PC-9 (cell line): ENCODE measurements at regions not wholly inside any gene's neighbourhood (a gene's known extent, or its start where the extent isn't known, plus 50 kb on each side); places are given as distances from the start of the nearest gene placed in this dataset.

Experiments used
- BruUV-seq: library from RNA; stranded (reverse); fragments of 400-500 nt; replicated peaks from 2 replicates; lab custom pipeline; 2021; lab: Mats Ljungman, UMichigan
- CTCF ChIA-PET: fragments of 300-600 bp; sonication (Branson Sonifier 250); formaldehyde crosslinking; loops from one replicate; lab custom pipeline; 2022; ENCODE audit warnings: antibody characterized with exemption; lab: Charles Lee
- POLR2A ChIA-PET: fragments of 300-600 bp; sonication (Branson Sonifier 250); formaldehyde crosslinking; loops from one replicate; lab custom pipeline; 2022; ENCODE audit warnings: antibody characterized with exemption; ENCODE audit not compliant: unreplicated experiment; lab: Charles Lee
- DNase-seq, 2 experiments: peaks; one replicate each; pipeline versions ENCODE4 v3.0.0 to v3.0.0-alpha.2; 2015 to 2022; ENCODE audit warnings: mixed read lengths in 1 of 2
- H2AFZ ChIP-seq: fragments of 200-600 bp; sonication (generic); 2 replicates; pipeline ENCODE4 v1.8.1; 2017; ENCODE audit warnings: antibody characterized with exemption
- H3F3A ChIP-seq: fragments of 200-600 bp; sonication (generic); 2 replicates; pipeline ENCODE4 v1.8.1; 2017; ENCODE audit warnings: antibody characterized with exemption, mild to moderate bottlenecking, low read depth; ENCODE audit not compliant: insufficient read depth
- H3K27ac ChIP-seq: fragments of 200-600 bp; sonication (generic); 2 replicates; pipeline ENCODE4 v1.6.1; 2016; ENCODE audit warnings: mixed run types
- H3K27me3 ChIP-seq: fragments of 200-600 bp; sonication (generic); 2 replicates; pipeline ENCODE4 v1.6.1; 2016; ENCODE audit warnings: low read depth, mixed run types; ENCODE audit not compliant: insufficient read depth
- H3K36me3 ChIP-seq: fragments of 200-600 bp; sonication (generic); 2 replicates; pipeline ENCODE4 v1.6.1; 2016; ENCODE audit warnings: low read depth, mixed run types
- H3K4me1 ChIP-seq: fragments of 200-600 bp; sonication (generic); replicated peaks from 2 replicates; pipeline ENCODE4 v1.6.1; 2016; ENCODE audit warnings: mixed run types; ENCODE audit not compliant: insufficient read depth
- H3K4me2 ChIP-seq: fragments of 200-600 bp; sonication (generic); 2 replicates; pipeline ENCODE4 v1.6.1; 2017; ENCODE audit warnings: mixed run types
- H3K4me3 ChIP-seq: fragments of 200-600 bp; sonication (generic); 2 replicates; pipeline ENCODE4 v1.6.1; 2016; ENCODE audit warnings: mixed run types
- H3K79me2 ChIP-seq: fragments of 200-600 bp; sonication (generic); 2 replicates; pipeline ENCODE4 v1.6.1; 2017; ENCODE audit warnings: low read depth, mixed run types
- H3K9me2 ChIP-seq: fragments of 200-600 bp; sonication (generic); 2 replicates; pipeline ENCODE4 v1.8.1; 2017; ENCODE audit warnings: mild to moderate bottlenecking; ENCODE audit not compliant: insufficient read depth
- H3K9me3 ChIP-seq: fragments of 200-600 bp; sonication (generic); 2 replicates; pipeline ENCODE4 v1.8.1; 2016; ENCODE audit warnings: low read depth; ENCODE audit not compliant: insufficient read depth
- H4K20me1 ChIP-seq: fragments of 200-600 bp; sonication (generic); 2 replicates; pipeline ENCODE4 v1.8.1; 2017; ENCODE audit not compliant: insufficient read depth
- EZH2 ChIP-seq: fragments of 200-600 bp; sonication (generic); IDR thresholded peaks from 2 replicates; pipeline ENCODE4 v1.8.0; 2017; ENCODE audit warnings: antibody characterized with exemption, low read depth
- intact Hi-C: fragments of 100-400 bp; cut with micrococcal nuclease; formaldehyde crosslinking; loops from one replicate; pipeline ENCODE4 v1.10.0; 2022; ENCODE audit not compliant: unreplicated experiment
- TF ChIP-seq, protein P1 (sequence below): fragments of 200-600 bp; sonication (generic); conservative IDR thresholded peaks from 2 replicates; pipeline ENCODE4 v1.6.1; 2017; ENCODE audit warnings: mixed run types, antibody characterized with exemption, mild to moderate bottlenecking, moderate library complexity

DNA sequence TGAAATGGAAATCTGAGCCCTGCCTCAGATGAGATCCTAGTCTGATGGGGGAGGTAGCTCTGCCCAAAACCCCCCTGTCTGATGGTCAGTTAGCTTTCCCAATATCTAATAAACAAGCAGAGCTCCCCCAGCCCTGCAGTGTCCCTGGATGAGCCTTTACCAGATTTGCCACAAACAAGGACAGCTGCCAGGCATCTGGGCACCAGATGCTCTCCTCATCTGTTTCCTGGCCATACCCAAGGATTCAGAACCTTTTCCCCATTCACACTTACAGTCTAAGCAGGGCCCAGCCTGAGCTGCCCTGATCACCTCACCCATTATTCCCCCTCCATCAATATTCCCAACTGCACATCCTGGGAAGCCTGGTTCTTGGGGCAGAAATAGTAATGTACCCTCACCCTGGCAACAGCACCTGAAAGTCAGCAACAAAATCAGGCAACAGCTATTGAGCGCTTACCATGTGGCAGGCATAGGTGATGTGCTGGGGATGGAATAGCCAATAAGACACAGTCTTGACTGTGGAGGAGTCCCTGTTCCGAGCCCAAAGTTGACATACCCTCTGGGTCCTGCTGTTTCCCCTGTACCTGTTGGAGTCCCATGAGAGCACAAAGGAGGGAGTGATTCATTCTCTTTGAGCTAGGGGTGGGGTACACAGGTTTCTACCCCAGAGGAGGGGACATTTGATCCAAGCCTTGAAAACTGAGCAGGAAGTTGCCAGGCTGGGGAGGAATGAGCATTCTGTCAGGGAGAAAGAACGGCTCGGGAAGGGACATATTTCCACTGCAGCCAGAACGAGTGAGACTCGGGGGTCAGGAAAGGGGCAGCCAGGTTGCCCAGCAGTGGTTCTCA, 147.4 kb downstream of the TMEM132E start:
- no peaks in the 10 kb centered on the region for H3K36me3 ChIP-seq
- ChIA-PET POLR2A (no interaction called here), CTCF (no interaction called here)
- H3F3A ChIP-seq: peaks cover 3% of the 10 kb centered on the region; the same call in 1 of the 2 replicates
- H3K27me3 ChIP-seq: 0 out of 2 replicates have a peak, but pooled peaks cover 4% of the 10 kb centered on the region
- no peaks in the 10 kb centered on the region for H3K79me2 ChIP-seq
- H2AFZ ChIP-seq: no peak overlapping the region
- no peak overlapping the region for H3K27ac ChIP-seq
- TF ChIP-seq, protein P1, sequence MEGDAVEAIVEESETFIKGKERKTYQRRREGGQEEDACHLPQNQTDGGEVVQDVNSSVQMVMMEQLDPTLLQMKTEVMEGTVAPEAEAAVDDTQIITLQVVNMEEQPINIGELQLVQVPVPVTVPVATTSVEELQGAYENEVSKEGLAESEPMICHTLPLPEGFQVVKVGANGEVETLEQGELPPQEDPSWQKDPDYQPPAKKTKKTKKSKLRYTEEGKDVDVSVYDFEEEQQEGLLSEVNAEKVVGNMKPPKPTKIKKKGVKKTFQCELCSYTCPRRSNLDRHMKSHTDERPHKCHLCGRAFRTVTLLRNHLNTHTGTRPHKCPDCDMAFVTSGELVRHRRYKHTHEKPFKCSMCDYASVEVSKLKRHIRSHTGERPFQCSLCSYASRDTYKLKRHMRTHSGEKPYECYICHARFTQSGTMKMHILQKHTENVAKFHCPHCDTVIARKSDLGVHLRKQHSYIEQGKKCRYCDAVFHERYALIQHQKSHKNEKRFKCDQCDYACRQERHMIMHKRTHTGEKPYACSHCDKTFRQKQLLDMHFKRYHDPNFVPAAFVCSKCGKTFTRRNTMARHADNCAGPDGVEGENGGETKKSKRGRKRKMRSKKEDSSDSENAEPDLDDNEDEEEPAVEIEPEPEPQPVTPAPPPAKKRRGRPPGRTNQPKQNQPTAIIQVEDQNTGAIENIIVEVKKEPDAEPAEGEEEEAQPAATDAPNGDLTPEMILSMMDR: no peak
- no peak for TF ChIP-seq EZH2
- no peak overlapping the region for H3K4me2 ChIP-seq
- no peak for DNase-seq
- no peaks in the 10 kb centered on the region for H4K20me1 ChIP-seq
- H3K4me3 ChIP-seq: no peak overlapping the region
- intact Hi-C loops: no loop called here
- peaks cover 13% of the 10 kb centered on the region; the same call in 1 of the 2 replicates for H3K4me1 ChIP-seq
- no peaks in the 10 kb centered on the region for H3K9me2 ChIP-seq
- H3K9me3 ChIP-seq: no peaks in the 10 kb centered on the region
- no TSS peak for BruUV-seq

DNA sequence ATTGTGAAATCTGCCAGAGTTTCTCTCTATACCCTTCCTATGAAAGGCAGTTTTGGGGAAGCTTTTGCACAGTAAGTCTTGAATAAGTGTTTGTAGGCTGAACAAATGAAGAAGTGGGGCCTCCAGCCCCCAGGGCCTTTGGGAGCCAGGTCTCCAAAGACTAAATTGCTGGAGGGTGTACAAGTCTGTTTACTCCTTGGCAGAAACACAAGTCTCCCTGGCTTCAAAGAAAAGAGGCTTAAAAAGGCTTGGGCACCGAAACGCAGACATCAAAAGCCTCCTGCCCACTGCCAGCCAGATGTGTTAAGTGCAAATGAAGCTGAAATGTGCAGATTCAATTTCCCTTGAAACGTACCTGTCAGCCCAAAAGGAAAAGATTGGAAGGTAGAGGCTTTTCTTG, 146.3 kb downstream of the TMEM132E start:
- Histone ChIP-seq H3K4me1 (peaks cover 23% of the 10 kb centered on the region), H2AFZ (no peak overlapping the region), H3K27ac (no peak overlapping the region), H3K9me2 (no peaks in the 10 kb centered on the region), H3K36me3 (no peaks in the 10 kb centered on the region), H3K27me3 (0 out of 2 replicates have a peak, but pooled peaks cover under 1% of the 10 kb centered on the region), H4K20me1 (no peaks in the 10 kb centered on the region), H3K79me2 (no peaks in the 10 kb centered on the region), H3K9me3 (no peaks in the 10 kb centered on the region), H3F3A (peaks cover 10% of the 10 kb centered on the region; the same call in 1 of the 2 replicates), H3K4me3 (no peak overlapping the region), H3K4me2 (no peak overlapping the region)
- intact Hi-C loops: no loop called here
- no peak for DNase-seq
- no peak for TF ChIP-seq EZH2
- POLR2A ChIA-PET: no interaction called here
- CTCF ChIA-PET: no interaction called here
- BruUV-seq: no TSS peak

DNA sequence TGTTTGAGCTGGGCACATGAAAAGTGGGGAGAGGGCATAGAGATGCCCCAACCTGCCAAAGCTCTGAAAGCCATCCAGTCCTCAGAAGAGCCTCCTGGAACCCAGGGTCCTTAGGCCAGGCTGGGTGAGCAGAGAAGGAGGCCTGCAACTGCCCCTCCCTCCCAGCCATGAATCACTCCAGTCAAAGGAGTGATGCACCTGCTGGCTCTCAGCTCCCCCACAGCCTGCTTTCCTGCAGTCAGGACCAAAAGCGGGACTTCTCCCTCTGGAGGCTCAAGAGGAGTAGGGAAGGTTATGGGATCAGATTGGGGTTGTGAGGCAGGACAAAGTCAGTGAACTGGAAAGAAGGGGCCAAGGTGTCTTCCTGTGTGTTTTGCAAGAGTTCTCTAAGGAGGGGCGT, 145.6 kb downstream of the TMEM132E start:
- Histone ChIP-seq H3K4me2 (no peak overlapping the region), H3K36me3 (no peaks in the 10 kb centered on the region), H3K4me3 (no peak overlapping the region), H3K9me2 (no peaks in the 10 kb centered on the region), H3K4me1 (peaks cover 30% of the 10 kb centered on the region), H4K20me1 (no peaks in the 10 kb centered on the region), H3K9me3 (no peaks in the 10 kb centered on the region), H3K79me2 (no peaks in the 10 kb centered on the region), H3K27ac (no peak overlapping the region), H2AFZ (no peak overlapping the region), H3F3A (peaks cover 10% of the 10 kb centered on the region; the same call in 1 of the 2 replicates), H3K27me3 (no peaks in the 10 kb centered on the region)
- BruUV-seq: no TSS peak
- intact Hi-C loops: no loop called here
- CTCF ChIA-PET: no interaction called here
- POLR2A ChIA-PET: interaction anchor here (0.6 kb wide), 1 partner anchor 1364 kb away, joined by 3 read pairs; no protein-coding TSS in a partner anchor
- DNase-seq: no peak
- TF ChIP-seq EZH2: no peak
- TF ChIP-seq, protein P1: no peak
